Heart left ventricle (tissue), 16 donors: ENCODE measurements at regions not wholly inside any gene's neighbourhood (a gene's known extent, or its start where the extent isn't known, plus 50 kb on each side); places are given as distances from the start of the nearest gene placed in this dataset.

Experiments used
- ATAC-seq, 4 donors: fragments of 200-7000 bp; cut with Tn5 transposase; one replicate each; pipeline ENCODE4 v1.9.1; 2020 to 2022; ENCODE audit warnings: moderate library complexity in 4 of 4, mild to moderate bottlenecking in 3 of 4, moderate number of reproducible peaks in 1 of 4
- DNase-seq, 5 donors: peaks; one replicate each; pipeline ENCODE4 v3.0.0-alpha.2; 2020
- H3K27ac ChIP-seq, 12 donors: fragments of 200-600 bp; sonication (generic) in 4 of 12; one replicate each; pipeline versions ENCODE4 v1.5.0 to v1.8.0; 2016 to 2022; ENCODE audit warnings: mild to moderate bottlenecking in 2 of 12
- H3K27me3 ChIP-seq, 9 donors: fragments of 200-600 bp; sonication (generic) in 2 of 9; one replicate each; pipeline versions ENCODE4 v1.5.1 to v1.8.0; 2016 to 2022; ENCODE audit warnings: mild to moderate bottlenecking in 3 of 9
- H3K36me3 ChIP-seq, 9 donors: fragments of 200-600 bp; sonication (generic) in 2 of 9; one replicate each; pipeline versions ENCODE4 v1.5.0 to v1.8.0; 2018 to 2022; ENCODE audit warnings: mild to moderate bottlenecking in 2 of 9
- H3K4me1 ChIP-seq, 12 donors: fragments of 200-600 bp; sonication (generic) in 4 of 12; one replicate each; pipeline versions ENCODE4 v1.5.0 to v1.8.0; 2016 to 2022; ENCODE audit warnings: mild to moderate bottlenecking in 3 of 12
- H3K4me3 ChIP-seq, 12 donors: fragments of 200-600 bp; sonication (generic) in 4 of 12; one replicate each; pipeline versions ENCODE4 v1.5.0 to v1.8.0; 2017 to 2022; ENCODE audit warnings: mild to moderate bottlenecking in 9 of 12, moderate library complexity in 4 of 12
- H3K9me3 ChIP-seq, 12 donors: fragments of 200-600 bp; sonication (generic) in 4 of 12; one replicate each; pipeline versions ENCODE4 v1.5.0 to v1.8.0; 2016 to 2022; ENCODE audit warnings: mild to moderate bottlenecking in 1 of 12
- POLR2A ChIP-seq, 2 donors: fragments of 450-650 bp; IDR thresholded peaks; one replicate each; pipeline ENCODE4 v1.6.1; 2017; ENCODE audit warnings: antibody characterized with exemption in 2 of 2, mild to moderate bottlenecking in 2 of 2, moderate library complexity in 2 of 2
- WGBS, 4 donors: extraction: QIAGEN DNeasy Blood & Tissue Kit in 2 of 4; methylation state at CpG; one replicate each; pipeline versions ENCODE4 v1.1.5 to v1.1.7; 2013 to 2018; 5-methylcytosine and 5-hydroxymethylcytosine counted together
- intact Hi-C, 10 donors: fragments of 100-400 bp; cut with DNase I; formaldehyde crosslinking; loops; one replicate each; pipeline versions ENCODE4 v1.11.1 to v1.14.2; 2022
- TF ChIP-seq, protein P1 (sequence below), 12 donors: fragments of 200-600 bp; sonication (generic) in 4 of 12; IDR thresholded peaks; one replicate each; pipeline versions ENCODE4 v1.5.0 to v1.8.0; 2018 to 2022; ENCODE audit warnings: antibody characterized with exemption in 12 of 12, mild to moderate bottlenecking in 5 of 12
- donor health status: ischemic (EF 13 %, LVEDD 7.1; RV severe dilation, severe dysfunction).
- donor health status: healthy with polysubstance abuse.
- donor health status: DM: no; HTN: yes; CAD: no.
- donor health status: DM: no; HTN: no; CAD: no.
- donor health status: ischemic (EF 25% LVEDD 6.9; RV normal size, moderate dysfunction).
- donor health status: ischemic (EF 25% LVEDD 5.7; RV mildly dilated, moderate dysfunction).
- donor health status: healthy.
- donor health status: DM: yes; HTN: yes; CAD: no.
- donor health status: ischemic (EF 35%, LVEDD 5.7; RV mildly dilated, moderate dysfunction).
- donor health status: nonischemic (EF 11% LVEDD 7.7; RV severe dilation, severe dysfunction).
- donor health status: DM: yes; HTN: yes; CAD: no.
- donor health status: PGD.
- donor health status: ischemic (EF 29% LVEDD 5.4; RV normal size, mild dysfunction).
- donor health status: nonischemic (EF 23%, LVEDD 6.1; RV moderate dilation, normal function).

DNA sequence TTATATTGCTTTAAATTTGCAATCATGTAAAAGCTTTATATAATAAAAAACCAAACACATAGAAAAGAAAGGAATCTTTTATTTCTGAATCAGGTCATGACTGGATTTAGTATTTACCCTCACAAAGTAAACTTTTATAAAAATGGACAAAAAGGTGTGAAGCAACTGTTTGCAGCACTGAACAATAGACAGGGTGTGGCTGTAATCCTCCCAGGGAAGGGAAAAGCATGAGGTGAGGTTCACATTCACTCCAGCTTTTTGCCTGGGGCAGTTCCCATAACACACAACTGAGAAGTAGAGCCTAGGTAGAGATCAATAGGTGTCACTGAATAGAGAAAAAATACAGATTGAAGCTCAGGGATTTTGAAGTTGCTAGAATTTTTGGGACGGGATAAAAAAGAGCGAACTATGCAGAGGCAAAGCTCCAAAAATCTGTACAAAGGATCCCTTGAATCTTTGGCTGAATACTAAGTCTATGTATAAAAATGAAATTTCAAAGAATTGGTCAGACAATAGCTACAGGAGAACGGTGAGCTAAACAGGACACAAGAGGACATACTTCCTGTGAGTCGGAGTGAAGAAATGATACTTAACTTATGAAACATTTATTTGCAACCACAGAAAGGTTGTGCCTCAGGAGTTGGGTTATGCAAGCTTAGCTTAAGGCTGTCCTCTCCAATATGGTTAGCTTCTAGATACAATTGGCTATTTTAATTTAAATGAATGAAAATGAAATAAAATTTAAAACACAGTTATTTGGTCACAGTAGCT lies 162.0 kb upstream of the ZP4 start:
- Histone ChIP-seq H3K4me1 (no peaks in the 10 kb centered on the region), H3K27ac (no peak overlapping the region), H3K27me3 (no peaks in the 10 kb centered on the region), H3K4me3 (no peak overlapping the region), H3K36me3 (no peaks in the 10 kb centered on the region), H3K9me3 (peaks cover 0 to 1% (median 0%) of the 10 kb centered on the region in 12 donors)
- no peak for TF ChIP-seq POLR2A (IDR thresholded peaks at IDR 0.05)
- TF ChIP-seq, protein P1, sequence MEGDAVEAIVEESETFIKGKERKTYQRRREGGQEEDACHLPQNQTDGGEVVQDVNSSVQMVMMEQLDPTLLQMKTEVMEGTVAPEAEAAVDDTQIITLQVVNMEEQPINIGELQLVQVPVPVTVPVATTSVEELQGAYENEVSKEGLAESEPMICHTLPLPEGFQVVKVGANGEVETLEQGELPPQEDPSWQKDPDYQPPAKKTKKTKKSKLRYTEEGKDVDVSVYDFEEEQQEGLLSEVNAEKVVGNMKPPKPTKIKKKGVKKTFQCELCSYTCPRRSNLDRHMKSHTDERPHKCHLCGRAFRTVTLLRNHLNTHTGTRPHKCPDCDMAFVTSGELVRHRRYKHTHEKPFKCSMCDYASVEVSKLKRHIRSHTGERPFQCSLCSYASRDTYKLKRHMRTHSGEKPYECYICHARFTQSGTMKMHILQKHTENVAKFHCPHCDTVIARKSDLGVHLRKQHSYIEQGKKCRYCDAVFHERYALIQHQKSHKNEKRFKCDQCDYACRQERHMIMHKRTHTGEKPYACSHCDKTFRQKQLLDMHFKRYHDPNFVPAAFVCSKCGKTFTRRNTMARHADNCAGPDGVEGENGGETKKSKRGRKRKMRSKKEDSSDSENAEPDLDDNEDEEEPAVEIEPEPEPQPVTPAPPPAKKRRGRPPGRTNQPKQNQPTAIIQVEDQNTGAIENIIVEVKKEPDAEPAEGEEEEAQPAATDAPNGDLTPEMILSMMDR (IDR thresholded peaks at IDR 0.05) = no peak
- intact Hi-C loops = no loop called here
- DNase-seq (no peak), ATAC-seq (no peak)
- 79 to 86% (median 82%) methylated on average over 4 of the region's 4 CpGs for WGBS, 4 donors

DNA sequence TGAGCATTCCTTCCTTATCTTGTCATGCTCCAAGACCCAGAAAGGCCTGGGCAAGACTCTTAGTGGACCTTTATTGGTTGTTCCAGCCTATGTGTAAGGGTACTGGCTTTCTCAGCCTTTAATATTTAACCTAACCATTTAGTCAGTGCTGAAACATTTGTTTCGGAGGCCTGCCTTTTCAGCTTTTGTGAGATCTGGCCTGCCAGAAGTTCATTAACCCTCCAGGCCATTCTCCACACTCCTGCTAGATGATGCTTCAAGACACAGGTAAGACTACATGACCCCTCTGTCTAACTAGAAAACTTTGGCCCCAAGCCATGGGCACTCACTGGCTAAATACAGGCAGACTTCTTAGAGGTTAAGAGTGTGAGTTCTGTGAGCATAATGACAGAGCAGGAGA lies 138.4 kb upstream of the ZP4 start:
- Histone ChIP-seq H3K9me3 (peaks cover 0 to 20% (median 5%) of the 10 kb centered on the region in 12 donors), H3K4me3 (no peak overlapping the region), H3K36me3 (no peaks in the 10 kb centered on the region), H3K4me1 (no peaks in the 10 kb centered on the region), H3K27me3 (no peaks in the 10 kb centered on the region), H3K27ac (no peak overlapping the region)
- TF ChIP-seq, protein P1 (IDR thresholded peaks at IDR 0.05) = no peak
- no peak for TF ChIP-seq POLR2A (IDR thresholded peaks at IDR 0.05)
- intact Hi-C loops = no loop called here
- WGBS, 4 donors = 81 to 84% (median 83%) methylated on average over 1 of the region's 1 CpG
- ATAC-seq (no peak), DNase-seq (no peak)

DNA sequence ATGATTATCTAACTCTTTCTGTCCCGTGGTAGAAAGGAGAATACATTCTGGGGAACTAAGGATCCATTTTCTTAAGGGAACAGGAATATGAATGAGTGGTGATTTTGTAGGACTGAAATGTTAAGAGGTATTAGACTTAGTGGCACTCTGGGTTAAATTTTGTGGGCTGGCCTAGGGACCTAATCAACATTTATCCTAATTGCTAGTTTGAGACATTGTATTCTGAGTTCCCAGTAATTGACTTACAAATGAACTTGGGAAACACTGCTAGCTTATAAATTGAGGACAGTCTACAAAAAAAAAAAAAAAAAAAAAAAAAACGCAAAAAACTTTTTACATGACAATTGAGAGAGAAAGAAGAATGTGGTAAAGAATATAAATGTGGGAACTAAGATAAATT lies 136.6 kb upstream of the ZP4 start:
- intact Hi-C loops = no loop called here
- DNase-seq = no peak

DNA sequence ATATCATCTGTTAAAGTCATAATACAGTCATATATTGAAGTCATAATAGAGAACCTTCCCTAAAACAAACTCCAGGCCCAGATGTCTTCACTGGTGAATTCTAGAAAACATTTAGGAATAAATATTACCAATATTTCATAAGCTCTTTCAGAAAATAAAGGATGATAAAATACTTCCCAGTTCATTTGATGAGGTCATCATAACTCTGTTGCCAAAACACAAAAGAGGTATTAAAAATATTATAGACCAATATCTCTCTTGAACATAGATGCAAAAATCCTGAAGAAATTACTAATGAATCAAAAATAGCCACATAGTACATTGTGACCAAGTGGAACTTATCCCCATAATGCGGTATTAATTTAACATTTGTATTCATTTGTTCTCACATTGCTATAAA lies 132.4 kb upstream of the ZP4 start:
- no peaks in the 10 kb centered on the region for H3K27me3 ChIP-seq
- no peak overlapping the region for H3K4me3 ChIP-seq
- 91 to 96% (median 94%) methylated on average over 1 of the region's 1 CpG for WGBS, 4 donors
- H3K36me3 ChIP-seq = no peaks in the 10 kb centered on the region
- DNase-seq (no peak), ATAC-seq (no peak)
- TF ChIP-seq POLR2A (IDR thresholded peaks at IDR 0.05) = no peak
- TF ChIP-seq, protein P1 (IDR thresholded peaks at IDR 0.05) = no peak
- H3K9me3 ChIP-seq = peaks cover 0 to 12% (median 0%) of the 10 kb centered on the region in 12 donors
- intact Hi-C loops = no loop called here
- no peaks in the 10 kb centered on the region for H3K4me1 ChIP-seq
- H3K27ac ChIP-seq = no peak overlapping the region

More for the DNA sequence above, 136.6 kb upstream of the ZP4 start:
- WGBS, 4 donors = 42 to 54% (median 50%) methylated on average over 2 of the region's 2 CpGs
- Histone ChIP-seq H3K27me3 (no peaks in the 10 kb centered on the region), H3K9me3 (peaks cover 0 to 24% (median 5%) of the 10 kb centered on the region in 12 donors), H3K36me3 (no peaks in the 10 kb centered on the region), H3K4me3 (no peak overlapping the region), H3K27ac (no peak overlapping the region), H3K4me1 (no peaks in the 10 kb centered on the region)
- TF ChIP-seq, protein P1 (IDR thresholded peaks at IDR 0.05) = no peak
- no peak for TF ChIP-seq POLR2A (IDR thresholded peaks at IDR 0.05)
- ATAC-seq = no peak
